ENCODE measurements at regions not wholly inside any gene's neighbourhood (a gene's known extent, or its start where the extent isn't known, plus 50 kb on each side); places are given as distances from the start of the nearest gene placed in this dataset.

DNA sequence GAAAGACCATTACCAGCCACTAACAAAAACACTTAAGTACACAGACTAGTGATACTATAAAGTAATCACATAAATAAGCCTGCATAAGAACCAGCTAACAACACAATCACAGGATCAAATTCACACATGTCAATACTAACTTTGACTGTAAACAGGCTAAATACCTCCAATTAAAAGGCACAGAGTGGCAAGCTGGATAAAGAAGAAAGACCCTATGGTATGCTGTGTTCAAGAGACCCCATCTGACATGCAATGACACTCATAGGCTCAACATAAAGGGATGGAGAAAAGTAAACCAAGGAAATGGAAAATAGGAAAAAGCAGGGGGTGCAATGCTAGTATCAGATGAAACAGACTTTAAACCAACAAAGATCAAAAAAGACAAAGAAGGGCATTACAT lies 631.8 kb upstream of the NOX3 start:
- no peaks in the 10 kb centered on the region for H3K4me1 ChIP-seq
- TF ChIP-seq, protein P1, sequence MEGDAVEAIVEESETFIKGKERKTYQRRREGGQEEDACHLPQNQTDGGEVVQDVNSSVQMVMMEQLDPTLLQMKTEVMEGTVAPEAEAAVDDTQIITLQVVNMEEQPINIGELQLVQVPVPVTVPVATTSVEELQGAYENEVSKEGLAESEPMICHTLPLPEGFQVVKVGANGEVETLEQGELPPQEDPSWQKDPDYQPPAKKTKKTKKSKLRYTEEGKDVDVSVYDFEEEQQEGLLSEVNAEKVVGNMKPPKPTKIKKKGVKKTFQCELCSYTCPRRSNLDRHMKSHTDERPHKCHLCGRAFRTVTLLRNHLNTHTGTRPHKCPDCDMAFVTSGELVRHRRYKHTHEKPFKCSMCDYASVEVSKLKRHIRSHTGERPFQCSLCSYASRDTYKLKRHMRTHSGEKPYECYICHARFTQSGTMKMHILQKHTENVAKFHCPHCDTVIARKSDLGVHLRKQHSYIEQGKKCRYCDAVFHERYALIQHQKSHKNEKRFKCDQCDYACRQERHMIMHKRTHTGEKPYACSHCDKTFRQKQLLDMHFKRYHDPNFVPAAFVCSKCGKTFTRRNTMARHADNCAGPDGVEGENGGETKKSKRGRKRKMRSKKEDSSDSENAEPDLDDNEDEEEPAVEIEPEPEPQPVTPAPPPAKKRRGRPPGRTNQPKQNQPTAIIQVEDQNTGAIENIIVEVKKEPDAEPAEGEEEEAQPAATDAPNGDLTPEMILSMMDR (IDR thresholded peaks at IDR 0.05): no peak

DNA sequence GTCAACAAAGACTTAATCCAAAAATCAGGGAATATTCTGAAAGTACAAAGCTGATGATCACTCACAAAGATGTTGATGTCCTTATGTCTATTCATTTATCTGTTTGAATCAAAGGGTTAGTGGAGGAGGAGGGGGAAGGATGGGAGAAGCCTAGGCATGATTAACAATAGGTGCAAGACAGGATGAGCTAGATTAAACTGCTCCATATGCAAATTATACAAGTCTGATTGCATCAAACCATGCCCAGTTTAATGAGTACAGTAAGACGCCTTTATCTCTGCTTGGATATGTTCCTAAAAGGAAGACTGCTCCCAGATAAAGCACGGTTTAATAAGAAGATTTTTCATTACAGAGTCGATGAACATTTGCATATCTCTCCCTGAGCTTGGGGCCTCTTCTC lies 626.4 kb upstream of the NOX3 start:
- H3K27ac ChIP-seq: no peak overlapping the region
- no peaks in the 10 kb centered on the region for H3K9me3 ChIP-seq (ENCODE audit: control insufficient read depth, low read length)
- H3K9ac ChIP-seq: no peak overlapping the region
- H2AFZ ChIP-seq: no peak overlapping the region
- no peak overlapping the region for H3K4me2 ChIP-seq (ENCODE audit: low read length)
- TF ChIP-seq, protein P1 (IDR thresholded peaks at IDR 0.05): no peak
- no peaks in the 10 kb centered on the region for H3K4me1 ChIP-seq
- no peak overlapping the region for H3K4me3 ChIP-seq (ENCODE audit: low read depth, low read length)
- no peaks in the 10 kb centered on the region for H3K79me2 ChIP-seq
- no peaks in the 10 kb centered on the region for H3K27me3 ChIP-seq (ENCODE audit: control insufficient read depth, insufficient read depth, low read length)
- H3K36me3 ChIP-seq (ENCODE audit: control insufficient read depth, insufficient read depth, low read length): no peaks in the 10 kb centered on the region

More for the DNA sequence above, 631.8 kb upstream of the NOX3 start:
- Histone ChIP-seq H3K36me3 (ENCODE audit: control insufficient read depth, insufficient read depth, low read length) (no peaks in the 10 kb centered on the region), H3K79me2 (no peaks in the 10 kb centered on the region), H3K9me3 (ENCODE audit: control insufficient read depth, low read length) (no peaks in the 10 kb centered on the region), H3K27ac (no peak overlapping the region), H2AFZ (no peak overlapping the region), H3K4me2 (ENCODE audit: low read length) (no peak overlapping the region), H3K27me3 (ENCODE audit: control insufficient read depth, insufficient read depth, low read length) (no peaks in the 10 kb centered on the region), H3K9ac (no peak overlapping the region), H3K4me3 (ENCODE audit: low read depth, low read length) (no peak overlapping the region)

DNA sequence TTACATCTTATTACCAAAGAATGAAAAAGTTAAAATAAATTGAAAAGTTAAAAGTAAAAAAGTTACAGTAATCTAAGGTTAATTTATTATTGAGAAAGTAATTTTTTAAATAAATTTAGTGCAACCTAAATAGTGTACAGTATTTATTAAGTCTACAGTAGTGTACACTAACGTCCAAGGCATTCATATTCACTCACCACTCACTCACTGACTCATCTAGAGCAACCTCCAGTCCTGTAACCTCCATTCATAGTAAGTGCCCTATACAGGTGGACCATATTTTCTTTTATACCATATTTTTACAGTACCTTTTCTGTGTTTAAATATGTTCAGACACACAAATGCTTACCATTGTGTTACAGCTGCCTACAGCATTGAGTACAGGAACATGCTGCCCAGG lies 624.7 kb upstream of the NOX3 start:
- H3K4me1 ChIP-seq: no peaks in the 10 kb centered on the region
- H3K27ac ChIP-seq: no peak overlapping the region

DNA sequence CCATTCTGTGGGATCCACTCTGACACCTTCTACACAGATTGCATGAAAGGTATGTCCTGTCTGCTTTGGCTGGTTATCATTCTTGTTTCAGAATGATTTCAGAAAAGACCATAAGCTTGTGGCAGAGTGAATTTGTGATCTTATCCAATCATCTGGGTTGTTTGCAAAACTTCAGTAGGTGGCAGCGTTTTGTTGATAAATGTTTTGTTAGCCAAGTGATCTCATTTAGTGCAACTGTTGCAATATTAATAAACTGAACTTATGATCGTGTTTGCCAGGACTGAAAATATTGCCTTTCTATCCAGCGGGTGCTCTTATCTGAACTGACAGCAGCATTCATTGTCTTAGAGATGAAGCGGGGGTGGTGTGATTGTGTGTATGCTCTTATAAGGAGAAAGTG lies 613.2 kb upstream of the NOX3 start:
- H3K27me3 ChIP-seq (ENCODE audit: control insufficient read depth, insufficient read depth, low read length): no peaks in the 10 kb centered on the region
- no peak overlapping the region for H2AFZ ChIP-seq
- H3K79me2 ChIP-seq: no peaks in the 10 kb centered on the region
- TF ChIP-seq, protein P1 (IDR thresholded peaks at IDR 0.05): no peak
- no peaks in the 10 kb centered on the region for H3K9me3 ChIP-seq (ENCODE audit: control insufficient read depth, low read length)
- H3K36me3 ChIP-seq (ENCODE audit: control insufficient read depth, insufficient read depth, low read length): no peaks in the 10 kb centered on the region
- no peak overlapping the region for H3K9ac ChIP-seq
- no peaks in the 10 kb centered on the region for H3K4me1 ChIP-seq
- H3K4me2 ChIP-seq (ENCODE audit: low read length): no peak overlapping the region
- H3K27ac ChIP-seq: no peak overlapping the region
- no peak overlapping the region for H3K4me3 ChIP-seq (ENCODE audit: low read depth, low read length)

More for the DNA sequence above, 624.7 kb upstream of the NOX3 start:
- no peak overlapping the region for H3K9ac ChIP-seq
- H2AFZ ChIP-seq: no peak overlapping the region
- no peak overlapping the region for H3K4me2 ChIP-seq (ENCODE audit: low read length)
- no peaks in the 10 kb centered on the region for H3K36me3 ChIP-seq (ENCODE audit: control insufficient read depth, insufficient read depth, low read length)
- TF ChIP-seq, protein P1 (IDR thresholded peaks at IDR 0.05): no peak
- no peaks in the 10 kb centered on the region for H3K79me2 ChIP-seq
- H3K4me3 ChIP-seq (ENCODE audit: low read depth, low read length): no peak overlapping the region
- no peaks in the 10 kb centered on the region for H3K9me3 ChIP-seq (ENCODE audit: control insufficient read depth, low read length)
- no peaks in the 10 kb centered on the region for H3K27me3 ChIP-seq (ENCODE audit: control insufficient read depth, insufficient read depth, low read length)

DNA sequence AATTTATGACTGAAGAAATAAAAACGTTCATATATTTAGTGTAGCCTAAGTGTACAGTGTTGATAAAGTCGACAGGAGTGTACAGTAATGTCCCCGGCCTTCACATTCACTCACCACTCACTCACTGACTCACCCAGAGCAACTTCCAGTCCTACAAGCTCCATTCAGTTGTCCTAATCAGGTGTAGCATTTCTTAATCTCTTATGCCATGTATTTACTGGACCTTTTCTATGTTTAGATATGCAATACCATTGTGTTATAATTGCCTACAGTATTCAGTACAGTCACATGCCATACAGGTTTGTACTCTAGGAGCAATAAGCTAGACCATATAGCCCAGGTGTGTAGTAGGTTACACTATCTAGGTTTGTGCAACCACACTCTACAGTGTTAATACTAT lies 610.2 kb upstream of the NOX3 start:
- Histone ChIP-seq H3K4me2 (ENCODE audit: low read length) (no peak overlapping the region), H3K79me2 (no peaks in the 10 kb centered on the region), H3K4me1 (no peaks in the 10 kb centered on the region), H3K36me3 (ENCODE audit: control insufficient read depth, insufficient read depth, low read length) (no peaks in the 10 kb centered on the region), H3K9me3 (ENCODE audit: control insufficient read depth, low read length) (no peaks in the 10 kb centered on the region), H2AFZ (no peak overlapping the region), H3K4me3 (ENCODE audit: low read depth, low read length) (no peak overlapping the region), H3K9ac (no peak overlapping the region), H3K27me3 (ENCODE audit: control insufficient read depth, insufficient read depth, low read length) (no peaks in the 10 kb centered on the region), H3K27ac (no peak overlapping the region)
- TF ChIP-seq, protein P1 (IDR thresholded peaks at IDR 0.05): no peak
